ENCODE measurements at regions not wholly inside any gene's neighbourhood (a gene's known extent, or its start where the extent isn't known, plus 50 kb on each side); places are given as distances from the start of the nearest gene placed in this dataset.

- FAIRE-seq (no peak), DNase-seq (ENCODE audit: low read depth in 1 of 2, low spot score in 2 of 2) (no peak)
- no peak overlapping the region for H4K91ac ChIP-seq (replicated peaks; ENCODE audit: insufficient read length, low read length)
- no peak overlapping the region; the same call in 1 of the 2 replicates for H3K18ac ChIP-seq (ENCODE audit: extremely low read depth, low read length)
- H2BK15ac ChIP-seq (ENCODE audit: low read length): peak overlapping the region; percentile 40; the same call in 1 of the 2 replicates
- H3K27ac ChIP-seq (ENCODE audit: low read depth, low read length): no peak overlapping the region
- H4K5ac ChIP-seq (ENCODE audit: insufficient read length, low read depth, low read length): no peak overlapping the region
- no peak overlapping the region for H2BK5ac ChIP-seq (ENCODE audit: low read depth, low read length)
- no peak overlapping the region for H2AK5ac ChIP-seq (ENCODE audit: low read depth, low read length)
- no peaks in the 10 kb centered on the region for H3K36me3 ChIP-seq (ENCODE audit: control insufficient read depth in 2 of 4, insufficient read depth in 4 of 4, low read length in 3 of 4)
- no peak overlapping the region for H2AFZ ChIP-seq (ENCODE audit: low read length)
- no peaks in the 10 kb centered on the region for H3K79me2 ChIP-seq (ENCODE audit: control insufficient read depth in 1 of 2, insufficient read depth in 2 of 2, low read length in 2 of 2)
- H3K4ac ChIP-seq (replicated peaks; ENCODE audit: insufficient read length, low read depth, low read length): no peak overlapping the region
- H3K4me3 ChIP-seq (ENCODE audit: extremely low read depth in 1 of 4, insufficient read depth in 2 of 4, low read depth in 3 of 4, low read length in 4 of 4): no peak overlapping the region
- H2BK20ac ChIP-seq (ENCODE audit: low read length): 0 out of 2 replicates have a peak overlapping the region, but pooled peaks have one; percentile 28
- CTCF ChIA-PET (ENCODE audit: partially characterized antibody): interaction anchor here (0.6 to 2.4 kb wide), 6 partner anchors 20 to 981 kb away, joined by 3 to 7 read pairs (median 4); no protein-coding TSS in a partner anchor
- H3K9me3 ChIP-seq (ENCODE audit: insufficient read depth in 2 of 2, low read depth in 1 of 2, low read length in 1 of 2): no peaks in the 10 kb centered on the region
- no peak overlapping the region for H3K23ac ChIP-seq (ENCODE audit: insufficient read length)
- no peak overlapping the region; the same call in 1 of the 2 replicates for H2BK12ac ChIP-seq (ENCODE audit: low read depth, low read length)
- H3K27me3 ChIP-seq (replicated peaks in 1 of 4; ENCODE audit: control insufficient read depth in 3 of 4, extremely low read depth in 1 of 4, insufficient read depth in 3 of 4, low read length in 3 of 4): peaks cover 0 to 15% (median 9%) of the 10 kb centered on the region in 4 experiments; a peak in 4 of 7 replicates
- no peak overlapping the region for H3K56ac ChIP-seq (replicated peaks; ENCODE audit: insufficient read length, low read depth, low read length)
- no peak overlapping the region for H3K14ac ChIP-seq (ENCODE audit: insufficient read length)
- no peak overlapping the region for H2BK120ac ChIP-seq (replicated peaks; ENCODE audit: low read depth, low read length)
- H3K9ac ChIP-seq (replicated peaks in 1 of 4; ENCODE audit: extremely low read depth in 1 of 4, low read depth in 3 of 4, low read length in 3 of 4): no peak overlapping the region
- H3K4me2 ChIP-seq (ENCODE audit: insufficient read depth in 1 of 2, low read depth in 2 of 2, low read length in 2 of 2): peak overlapping the region in 1 of 2 experiments; percentile 74; a peak in 2 of 4 replicates
- POLR2A ChIA-PET (ENCODE audit: partially characterized antibody): interaction anchor here (1.9 to 2.0 kb wide), 2 partner anchors 9 to 245 kb away, joined by 5 to 7 read pairs; partner anchors contain the start of gene RPL21
- H3K4me1 ChIP-seq (replicated peaks in 1 of 4; ENCODE audit: control insufficient read depth in 3 of 4, insufficient read depth in 4 of 4, low read length in 3 of 4): peaks cover 0 to 20% (median 10%) of the 10 kb centered on the region in 4 experiments; a peak in 6 of 7 replicates
- H4K8ac ChIP-seq (ENCODE audit: extremely low read depth, insufficient read depth, low read length): no peak overlapping the region; the same call in 1 of the 2 replicates
- no peaks in the 10 kb centered on the region for H3K79me1 ChIP-seq (ENCODE audit: low read depth, low read length)
- H4K20me1 ChIP-seq (replicated peaks in 1 of 2; ENCODE audit: control insufficient read depth in 1 of 2, insufficient read depth in 2 of 2, low read length in 2 of 2): no peaks in the 10 kb centered on the region
- peaks cover 4% of the 10 kb centered on the region; the same call in 1 of the 2 replicates for H3K23me2 ChIP-seq (ENCODE audit: low read depth, low read length)
- 73% methylated on average over 9 of the region's 9 CpGs; no CpG with 5 or more reads in 1 of the 2 experiments for WGBS, 2 experiments (ENCODE audit: extremely low coverage in 1 of 2, insufficient coverage in 1 of 2, insufficient read length in 1 of 2, insufficient replicate concordance in 2 of 2, low coverage in 1 of 2, low lambda C conversion rate in 2 of 2, missing lambda C conversion rate in 1 of 2)
- TF ChIP-seq SP4 (IDR thresholded peaks at IDR 0.05; ENCODE audit: low read length) (no peak), SIRT6 (IDR thresholded peaks at IDR 0.05; ENCODE audit: low read length) (no peak), BCL11A (IDR thresholded peaks at IDR 0.05; ENCODE audit: low read depth in 2 of 2, low read length in 2 of 2) (no peak), SAP30 (IDR thresholded peaks at IDR 0.05; ENCODE audit: insufficient read depth, insufficient replicate concordance, low read length) (no peak)
Observed at GRCh38 chr13:27005556-27005955, 166.1 kb downstream of the USP12 start.

Measured in H1 (cell line).